Stimulated activated naive CD8-positive, alpha-beta T cell treated with anti-CD3 and anti-CD28 coated beads, Interleukin-15, Interleukin-2, amounts not matched to agents 100 U/mL and 50 U/mL, for 24 hours (primary cell): ENCODE measurements at regions not wholly inside any gene's neighbourhood (a gene's known extent, or its start where the extent isn't known, plus 50 kb on each side); places are given as distances from the start of the nearest gene placed in this dataset.
A peak's percentile ranks its signal among the peaks of the same experiment; 100 is the strongest.
"Not testable (repeated sequence)": the region's sequence is repeated elsewhere in the genome, so short reads cannot be mapped to it uniquely, and the experiment has no call there.

ENCODE experiments used
- ATAC-seq: fragments of 150-1000 bp; cut with Tn5 transposase; one replicate; pipeline ENCODE4 v1.10.0; 2021
- DNase-seq: peaks from one replicate; pipeline ENCODE4 v3.0.0; 2021

GRCh38 chr15:26073430-26074333, 210.6 kb upstream of the ATP10A start:
- ATAC-seq: peak; percentile 84
- DNase-seq: no peak

- no peak for DNase-seq
- no peak for ATAC-seq
Measured at GRCh38 chr15:26070095-26070532, 207.0 kb upstream of the ATP10A start.

GRCh38 chr15:26069231-26069641, 206.1 kb upstream of the ATP10A start:
- ATAC-seq (no peak), DNase-seq (no peak)

- ATAC-seq (no peak), DNase-seq (no peak)
Measured at GRCh38 chr15:26066896-26067295, 203.8 kb upstream of the ATP10A start.

GRCh38 chr15:26065723-26066122, 202.6 kb upstream of the ATP10A start:
- no peak for DNase-seq
- no peak for ATAC-seq

- ATAC-seq: no peak
- no peak for DNase-seq
Measured at GRCh38 chr15:26061248-26061647, 198.1 kb upstream of the ATP10A start.

- not testable (repeated sequence) for ATAC-seq, DNase-seq
Measured at GRCh38 chr15:26056766-26057165, 193.6 kb upstream of the ATP10A start.

- ATAC-seq (no peak), DNase-seq (no peak)
Measured at GRCh38 chr15:26051761-26052675, 188.9 kb upstream of the ATP10A start.

- DNase-seq (no peak), ATAC-seq (no peak)
Measured at GRCh38 chr15:26050984-26051383, 187.9 kb upstream of the ATP10A start.

- DNase-seq: no peak
- no peak for ATAC-seq
Measured at GRCh38 chr15:26049900-26050657, 187.0 kb upstream of the ATP10A start.

GRCh38 chr15:26048669-26049068, 185.5 kb upstream of the ATP10A start:
- DNase-seq: no peak
- no peak for ATAC-seq

- DNase-seq: no peak
- ATAC-seq: no peak
Measured at GRCh38 chr15:26045516-26045915, 182.4 kb upstream of the ATP10A start.

GRCh38 chr15:26043018-26043417, 179.9 kb upstream of the ATP10A start:
- DNase-seq (no peak), ATAC-seq (no peak)

GRCh38 chr15:26038693-26039092, 175.6 kb upstream of the ATP10A start:
- no peak for DNase-seq
- ATAC-seq: no peak

- DNase-seq (no peak), ATAC-seq (no peak)
Measured at GRCh38 chr15:26037369-26037768, 174.2 kb upstream of the ATP10A start.

GRCh38 chr15:26033493-26033892, 170.4 kb upstream of the ATP10A start:
- no peak for DNase-seq
- ATAC-seq: no peak

- DNase-seq (no peak), ATAC-seq (no peak)
Measured at GRCh38 chr15:26032162-26032846, 169.2 kb upstream of the ATP10A start.

- not testable (repeated sequence) for DNase-seq, ATAC-seq
Measured at GRCh38 chr15:26029586-26029985, 166.5 kb upstream of the ATP10A start.

GRCh38 chr15:26029146-26029545, 166.0 kb upstream of the ATP10A start:
- DNase-seq (no peak), ATAC-seq (no peak)

- DNase-seq (no peak), ATAC-seq (no peak)
Measured at GRCh38 chr15:26028086-26028740, 165.1 kb upstream of the ATP10A start.

- not testable (repeated sequence) for DNase-seq, ATAC-seq
Measured at GRCh38 chr15:26026671-26027070, 163.5 kb upstream of the ATP10A start.
